Stimulated activated naive CD8-positive, alpha-beta T cell treated with anti-CD3 and anti-CD28 coated beads, Interleukin-15, Interleukin-2, amounts not matched to agents 100 ng/mL and 50 ng/mL, for 24 hours (primary cell): ENCODE measurements at regions not wholly inside any gene's neighbourhood (a gene's known extent, or its start where the extent isn't known, plus 50 kb on each side); places are given as distances from the start of the nearest gene placed in this dataset.

Experiments
- H3K27ac Mint-ChIP-seq: one replicate; pipeline ENCODE4 v1.8.0; 2021; ENCODE audit warnings: mild to moderate bottlenecking, mixed read lengths
- H3K27me3 Mint-ChIP-seq: one replicate; pipeline ENCODE4 v1.8.0; 2021; ENCODE audit warnings: mixed read lengths
- H3K36me3 Mint-ChIP-seq: one replicate; pipeline ENCODE4 v1.8.0; 2021; ENCODE audit warnings: low read depth, mixed read lengths
- H3K4me1 Mint-ChIP-seq: one replicate; pipeline ENCODE4 v1.8.0; 2021; ENCODE audit warnings: low read depth, mixed read lengths
- H3K4me3 Mint-ChIP-seq: one replicate; pipeline ENCODE4 v1.8.0; 2021; ENCODE audit warnings: mild to moderate bottlenecking, mixed read lengths
- H3K9me3 Mint-ChIP-seq: one replicate; pipeline ENCODE4 v1.8.0; 2021; ENCODE audit warnings: mixed read lengths

- Mint-ChIP-seq H3K4me3 (no peak overlapping the region), H3K27me3 (no peaks in the 10 kb centered on the region), H3K27ac (no peak overlapping the region), H3K36me3 (no peaks in the 10 kb centered on the region), H3K9me3 (no peaks in the 10 kb centered on the region), H3K4me1 (no peaks in the 10 kb centered on the region)
Observed at GRCh38 chr2:223199531-223200515, 147.8 kb downstream of the KCNE4 start.

DNA sequence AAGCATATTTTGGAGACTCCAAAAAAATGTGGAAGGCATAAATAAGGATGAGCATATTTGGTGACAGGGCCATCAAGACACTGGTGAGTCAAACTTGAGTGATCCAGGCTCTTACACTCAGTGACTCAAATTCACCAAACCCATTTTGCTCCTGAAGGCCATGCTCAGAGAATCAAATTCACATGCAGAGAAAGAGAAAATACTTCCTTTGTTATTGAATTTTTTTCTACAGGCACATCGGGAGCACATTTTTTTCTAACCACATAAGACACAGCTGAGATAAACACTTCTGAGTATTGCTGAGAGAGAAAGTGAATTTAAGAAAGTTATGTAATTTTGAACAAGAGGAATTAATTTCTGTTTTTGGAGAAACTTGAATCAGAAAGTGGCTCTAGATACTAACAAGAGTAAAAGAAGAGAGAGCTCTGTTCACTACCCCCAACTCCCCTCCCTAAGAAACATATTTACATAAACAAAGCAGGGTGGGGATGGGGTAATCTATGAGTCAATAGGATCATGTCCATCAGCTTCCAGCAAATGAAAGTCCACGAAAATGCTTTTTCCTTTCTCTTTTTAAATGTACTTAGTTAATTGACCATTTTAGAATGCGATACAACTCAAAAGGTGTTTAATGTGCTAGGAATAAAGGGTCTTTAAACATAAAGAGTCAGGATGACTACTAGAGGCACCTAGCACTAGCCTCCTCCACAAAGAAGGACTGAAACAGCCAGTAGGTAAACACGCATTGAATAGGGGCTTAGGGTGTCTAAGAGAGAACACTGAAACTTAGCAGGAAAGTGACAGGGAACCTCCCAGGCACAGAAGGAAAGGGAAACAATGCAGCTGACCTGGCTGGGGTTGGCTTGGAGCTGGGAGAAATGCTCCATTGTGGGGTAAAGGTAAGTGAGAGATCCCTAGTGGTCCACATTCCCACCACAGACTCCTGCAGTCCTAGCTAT, 152.3 kb downstream of the KCNE4 start:
- Mint-ChIP-seq H3K4me1 (no peaks in the 10 kb centered on the region), H3K36me3 (no peaks in the 10 kb centered on the region), H3K27me3 (no peaks in the 10 kb centered on the region), H3K4me3 (no peak overlapping the region), H3K9me3 (peaks cover 10% of the 10 kb centered on the region), H3K27ac (no peak overlapping the region)

DNA sequence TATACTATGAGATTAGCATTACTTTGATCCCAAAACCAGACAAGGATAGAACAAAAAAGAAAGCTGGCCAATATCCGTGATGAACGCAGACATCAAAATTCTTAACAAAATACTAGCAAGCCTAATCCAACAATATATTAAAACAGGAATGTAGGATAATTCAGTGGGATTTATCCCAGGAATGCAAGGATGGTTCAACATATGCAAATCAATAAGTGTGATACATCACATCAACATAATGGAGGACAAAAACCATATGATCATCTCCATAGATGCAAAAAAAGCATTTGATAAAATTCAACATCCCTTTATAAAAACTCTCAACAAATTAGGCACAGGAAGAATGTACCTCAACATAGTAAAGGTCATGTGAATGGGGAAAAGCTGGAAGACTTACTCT, 158.5 kb downstream of the KCNE4 start:
- no peak overlapping the region for H3K4me3 Mint-ChIP-seq
- no peaks in the 10 kb centered on the region for H3K27me3 Mint-ChIP-seq
- peaks cover 22% of the 10 kb centered on the region for H3K9me3 Mint-ChIP-seq
- H3K36me3 Mint-ChIP-seq: no peaks in the 10 kb centered on the region
- no peak overlapping the region for H3K27ac Mint-ChIP-seq
- no peaks in the 10 kb centered on the region for H3K4me1 Mint-ChIP-seq

DNA sequence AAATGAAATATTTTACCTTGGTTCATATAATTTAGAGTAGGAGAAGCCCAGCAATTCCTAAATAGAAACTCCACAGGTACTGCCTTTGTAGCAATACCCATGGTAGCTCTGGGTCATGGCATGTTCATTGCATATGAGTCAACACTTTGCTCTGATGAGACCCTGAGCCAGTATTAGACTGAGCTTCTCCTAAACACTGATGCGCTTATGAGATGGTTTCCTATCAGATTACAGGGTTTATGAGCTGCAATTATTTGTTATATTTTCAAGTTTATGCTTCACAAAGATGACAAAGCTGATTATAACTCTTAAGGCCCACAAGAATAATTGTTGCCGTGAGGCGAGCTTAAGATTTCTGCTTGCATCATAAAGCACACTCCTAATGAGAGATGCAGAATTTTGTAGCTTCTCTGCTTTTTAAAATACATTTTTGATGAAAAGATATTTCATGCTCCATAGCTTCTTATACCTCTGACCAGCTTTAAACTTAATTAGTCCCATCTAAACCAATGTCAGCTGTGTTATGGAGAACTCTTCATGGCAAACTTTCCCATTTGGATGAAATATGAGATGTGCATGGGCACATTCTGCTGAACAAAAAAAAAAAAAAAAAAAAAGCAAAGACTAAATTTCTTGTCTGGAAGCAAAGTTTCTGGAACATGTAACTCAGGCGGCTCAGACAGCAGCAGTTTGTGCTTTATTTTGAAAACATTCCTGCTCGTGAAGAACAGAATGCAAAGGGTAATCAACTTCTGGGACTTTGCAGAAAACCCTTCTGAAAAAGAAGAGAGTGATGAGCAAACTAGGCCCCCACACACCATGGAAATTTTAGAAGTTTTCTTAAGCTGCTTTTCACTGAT, 162.6 kb downstream of the KCNE4 start:
- H3K4me1 Mint-ChIP-seq: no peaks in the 10 kb centered on the region
- H3K27ac Mint-ChIP-seq: no peak overlapping the region
- no peaks in the 10 kb centered on the region for H3K27me3 Mint-ChIP-seq
- H3K4me3 Mint-ChIP-seq: no peak overlapping the region
- no peaks in the 10 kb centered on the region for H3K36me3 Mint-ChIP-seq
- peaks cover 12% of the 10 kb centered on the region for H3K9me3 Mint-ChIP-seq

DNA sequence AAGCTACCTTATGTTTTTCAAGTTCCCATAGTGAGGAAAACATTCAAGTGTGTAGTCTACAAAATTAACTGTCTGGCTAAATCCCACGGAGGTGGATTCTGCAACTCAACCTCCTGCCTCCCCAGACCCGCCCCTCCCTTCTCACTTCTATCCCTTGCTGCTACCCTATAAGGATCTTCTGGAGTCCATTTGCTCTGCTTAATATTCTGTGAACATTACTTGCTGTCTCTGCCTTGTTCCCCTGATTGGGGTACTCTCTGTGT, 163.2 kb downstream of the KCNE4 start:
- H3K36me3 Mint-ChIP-seq: no peaks in the 10 kb centered on the region
- H3K4me3 Mint-ChIP-seq: no peak overlapping the region

DNA sequence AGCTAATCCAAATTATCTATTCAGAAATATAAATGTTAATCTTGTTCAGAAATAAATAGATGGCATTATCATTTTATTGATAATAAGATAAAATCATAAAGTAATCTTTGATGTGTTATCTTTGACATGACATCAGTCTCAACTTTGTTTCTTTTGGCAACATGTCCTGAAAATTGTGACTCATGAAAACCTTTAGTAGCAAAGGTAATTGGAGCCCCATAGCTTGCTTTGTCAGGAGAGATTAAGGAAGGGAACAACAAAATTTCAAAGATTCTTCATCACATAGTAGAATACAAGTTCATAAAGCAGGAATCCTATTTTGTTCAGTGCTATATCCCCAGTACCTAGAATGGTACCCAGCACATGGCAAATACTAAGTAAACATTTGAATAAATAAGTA, 165.4 kb downstream of the KCNE4 start:
- Mint-ChIP-seq H3K4me3 (no peak overlapping the region), H3K9me3 (no peaks in the 10 kb centered on the region), H3K27ac (no peak overlapping the region), H3K27me3 (no peaks in the 10 kb centered on the region), H3K4me1 (no peaks in the 10 kb centered on the region), H3K36me3 (no peaks in the 10 kb centered on the region)

More for the DNA sequence above, 163.2 kb downstream of the KCNE4 start:
- peaks cover 6% of the 10 kb centered on the region for H3K9me3 Mint-ChIP-seq
- no peaks in the 10 kb centered on the region for H3K4me1 Mint-ChIP-seq
- H3K27me3 Mint-ChIP-seq: no peaks in the 10 kb centered on the region
- no peak overlapping the region for H3K27ac Mint-ChIP-seq

GRCh38 chr2:223218587-223219178, 166.7 kb downstream of the KCNE4 start:
- H3K4me1 Mint-ChIP-seq: no peaks in the 10 kb centered on the region
- H3K27me3 Mint-ChIP-seq: no peaks in the 10 kb centered on the region
- no peak overlapping the region for H3K4me3 Mint-ChIP-seq
- H3K36me3 Mint-ChIP-seq: no peaks in the 10 kb centered on the region
- no peaks in the 10 kb centered on the region for H3K9me3 Mint-ChIP-seq
- H3K27ac Mint-ChIP-seq: no peak overlapping the region

DNA sequence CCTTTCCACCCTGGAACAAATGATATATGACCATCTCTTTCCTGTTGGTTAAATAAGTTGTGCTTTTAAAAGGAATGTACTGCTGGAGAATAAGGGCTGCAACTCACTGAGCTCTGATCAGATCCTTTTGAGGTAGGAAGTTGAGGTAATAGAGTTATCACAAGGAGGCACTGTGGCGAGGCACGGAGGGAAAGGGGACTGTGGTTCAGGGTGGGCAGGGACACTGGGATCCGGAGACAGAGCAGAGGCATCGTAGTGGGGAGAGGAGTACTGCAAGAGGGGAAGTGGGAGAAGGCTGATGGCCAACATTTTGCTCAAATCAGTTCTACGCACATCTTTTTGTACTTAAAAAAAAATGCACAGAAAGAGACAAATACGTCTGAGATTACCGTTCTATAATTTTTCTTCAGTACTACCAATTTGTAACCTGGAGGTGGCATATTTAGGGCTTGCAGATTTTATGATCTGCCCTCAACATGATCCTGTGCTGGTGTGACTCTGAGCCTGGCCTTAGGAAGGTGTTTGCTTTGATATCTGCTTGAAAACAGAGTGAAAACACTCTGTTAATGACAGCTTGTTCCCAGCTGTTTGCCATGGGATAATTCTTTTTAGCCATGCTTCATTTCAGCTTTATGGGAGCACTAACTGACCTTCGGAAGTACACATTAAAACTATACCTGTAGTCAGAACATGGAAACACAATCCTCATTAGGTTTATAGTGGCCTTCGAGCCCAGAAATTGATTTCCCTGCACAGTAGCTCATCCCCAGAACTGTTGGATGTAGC, 168.1 kb downstream of the KCNE4 start:
- Mint-ChIP-seq H3K36me3 (no peaks in the 10 kb centered on the region), H3K27me3 (no peaks in the 10 kb centered on the region), H3K9me3 (no peaks in the 10 kb centered on the region), H3K4me1 (no peaks in the 10 kb centered on the region), H3K27ac (no peak overlapping the region), H3K4me3 (no peak overlapping the region)

- H3K27ac Mint-ChIP-seq: no peak overlapping the region
- H3K4me3 Mint-ChIP-seq: no peak overlapping the region
- H3K9me3 Mint-ChIP-seq: no peaks in the 10 kb centered on the region
- H3K4me1 Mint-ChIP-seq: no peaks in the 10 kb centered on the region
- H3K27me3 Mint-ChIP-seq: no peaks in the 10 kb centered on the region
- no peaks in the 10 kb centered on the region for H3K36me3 Mint-ChIP-seq
Observed at GRCh38 chr2:223220658-223220925, 168.6 kb downstream of the KCNE4 start.

GRCh38 chr2:223221139-223221835, 169.3 kb downstream of the KCNE4 start:
- Mint-ChIP-seq H3K27me3 (no peaks in the 10 kb centered on the region), H3K9me3 (peaks cover 2% of the 10 kb centered on the region), H3K36me3 (no peaks in the 10 kb centered on the region), H3K4me3 (no peak overlapping the region), H3K4me1 (no peaks in the 10 kb centered on the region), H3K27ac (no peak overlapping the region)

- H3K36me3 Mint-ChIP-seq: no peaks in the 10 kb centered on the region
- no peak overlapping the region for H3K4me3 Mint-ChIP-seq
- no peak overlapping the region for H3K27ac Mint-ChIP-seq
- peaks cover 5% of the 10 kb centered on the region for H3K9me3 Mint-ChIP-seq
- H3K27me3 Mint-ChIP-seq: no peaks in the 10 kb centered on the region
- H3K4me1 Mint-ChIP-seq: no peaks in the 10 kb centered on the region
Observed at GRCh38 chr2:223222397-223222796, 170.4 kb downstream of the KCNE4 start.

- no peaks in the 10 kb centered on the region for H3K4me1 Mint-ChIP-seq
- H3K4me3 Mint-ChIP-seq: no peak overlapping the region
- no peaks in the 10 kb centered on the region for H3K36me3 Mint-ChIP-seq
- no peak overlapping the region for H3K27ac Mint-ChIP-seq
- H3K27me3 Mint-ChIP-seq: no peaks in the 10 kb centered on the region
- H3K9me3 Mint-ChIP-seq: peaks cover 5% of the 10 kb centered on the region
Observed at GRCh38 chr2:223223156-223223555, 171.2 kb downstream of the KCNE4 start.

GRCh38 chr2:223225266-223225665, 173.3 kb downstream of the KCNE4 start:
- no peaks in the 10 kb centered on the region for H3K36me3 Mint-ChIP-seq
- peaks cover 5% of the 10 kb centered on the region for H3K9me3 Mint-ChIP-seq
- no peak overlapping the region for H3K27ac Mint-ChIP-seq
- H3K27me3 Mint-ChIP-seq: no peaks in the 10 kb centered on the region
- H3K4me3 Mint-ChIP-seq: no peak overlapping the region
- no peaks in the 10 kb centered on the region for H3K4me1 Mint-ChIP-seq
